MM.1S (cell line): ENCODE measurements at regions not wholly inside any gene's neighbourhood (a gene's known extent, or its start where the extent isn't known, plus 50 kb on each side); places are given as distances from the start of the nearest gene placed in this dataset.

Experiments
- EZH2 ChIP-seq: fragments of 300-600 bp; sonication (generic); optimal IDR thresholded peaks from 2 replicates; pipeline ENCODE3; 2017; ENCODE audit warnings: low read depth, mild to moderate bottlenecking, antibody characterized with exemption, low read length, mixed read lengths
- EZH2phosphoT487 ChIP-seq: fragments of 300-600 bp; sonication (generic); IDR thresholded peaks from 2 replicates; pipeline ENCODE4 v1.6.1; 2018; ENCODE audit warnings: antibody characterized with exemption, low read length
- TF ChIP-seq, protein P1 (sequence below): fragments of 300-600 bp; sonication (generic); IDR thresholded peaks from 2 replicates; pipeline ENCODE4 v1.5.1; 2016; ENCODE audit warnings: antibody characterized with exemption, low read length, mixed read lengths

DNA sequence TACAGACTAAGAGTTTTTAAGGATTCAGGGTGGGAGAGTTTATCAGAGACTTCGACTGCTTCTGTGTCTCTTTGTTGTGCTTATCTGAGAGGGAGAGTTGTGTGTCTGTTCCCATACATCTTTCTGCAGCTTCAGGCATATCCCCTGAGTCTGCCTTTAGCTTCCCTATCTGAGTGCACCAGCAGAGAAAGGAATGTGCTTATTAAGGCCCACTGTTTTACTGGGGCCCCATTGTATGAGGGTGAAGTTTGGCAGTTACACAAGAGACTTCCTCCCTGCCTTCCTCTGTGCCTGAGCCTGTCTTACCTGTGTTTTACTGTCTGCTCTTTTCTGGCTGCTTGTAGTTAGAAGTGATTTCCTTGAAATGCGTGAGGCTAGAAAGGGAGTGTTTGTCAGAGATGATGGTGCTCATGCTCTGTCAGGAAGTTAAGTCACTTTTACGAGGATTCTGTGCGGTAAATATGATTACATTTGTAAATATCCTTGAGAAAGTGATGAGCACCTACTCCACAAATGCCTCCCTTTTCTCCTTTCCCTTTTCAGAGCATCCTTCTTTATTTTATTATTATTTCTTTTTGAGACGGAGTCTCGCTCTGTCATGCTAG is 1228.9 kb upstream of the MIR17HG start:
- TF ChIP-seq EZH2, result no peak
- TF ChIP-seq, protein P1, sequence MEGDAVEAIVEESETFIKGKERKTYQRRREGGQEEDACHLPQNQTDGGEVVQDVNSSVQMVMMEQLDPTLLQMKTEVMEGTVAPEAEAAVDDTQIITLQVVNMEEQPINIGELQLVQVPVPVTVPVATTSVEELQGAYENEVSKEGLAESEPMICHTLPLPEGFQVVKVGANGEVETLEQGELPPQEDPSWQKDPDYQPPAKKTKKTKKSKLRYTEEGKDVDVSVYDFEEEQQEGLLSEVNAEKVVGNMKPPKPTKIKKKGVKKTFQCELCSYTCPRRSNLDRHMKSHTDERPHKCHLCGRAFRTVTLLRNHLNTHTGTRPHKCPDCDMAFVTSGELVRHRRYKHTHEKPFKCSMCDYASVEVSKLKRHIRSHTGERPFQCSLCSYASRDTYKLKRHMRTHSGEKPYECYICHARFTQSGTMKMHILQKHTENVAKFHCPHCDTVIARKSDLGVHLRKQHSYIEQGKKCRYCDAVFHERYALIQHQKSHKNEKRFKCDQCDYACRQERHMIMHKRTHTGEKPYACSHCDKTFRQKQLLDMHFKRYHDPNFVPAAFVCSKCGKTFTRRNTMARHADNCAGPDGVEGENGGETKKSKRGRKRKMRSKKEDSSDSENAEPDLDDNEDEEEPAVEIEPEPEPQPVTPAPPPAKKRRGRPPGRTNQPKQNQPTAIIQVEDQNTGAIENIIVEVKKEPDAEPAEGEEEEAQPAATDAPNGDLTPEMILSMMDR, result no peak
- TF ChIP-seq EZH2phosphoT487, result no peak
